Endothelial cell of umbilical vein (primary cell): ENCODE measurements at regions not wholly inside any gene's neighbourhood (a gene's known extent, or its start where the extent isn't known, plus 50 kb on each side); places are given as distances from the start of the nearest gene placed in this dataset.

Experiments used
- BruUV-seq: library from RNA; stranded (reverse); fragments of 400-500 nt; replicated peaks from 2 replicates; lab custom pipeline; 2021; lab: Mats Ljungman, UMichigan
- CTCF ChIA-PET: fragments of 300-600, 350-600 bp; sonication (Branson Sonifier 250); formaldehyde crosslinking; loops from one replicate; lab custom pipeline; 2021; ENCODE audit warnings: antibody characterized with exemption, inconsistent platforms; lab: Charles Lee
- POLR2A ChIA-PET: fragments of 300-600, 350-600 bp; sonication (Branson Sonifier 250); formaldehyde crosslinking; loops from one replicate; lab custom pipeline; 2021; ENCODE audit warnings: antibody characterized with exemption, inconsistent platforms; lab: Charles Lee
- DNase-seq: peaks from one replicate; pipeline ENCODE4 v3.0.0-alpha.2; 2011; ENCODE audit warnings: low read depth, low spot score
- FAIRE-seq: peaks from 2 replicates; lab custom pipeline; 2011; peaks lifted over from hg19 to GRCh38; lab: Jason Lieb, UNC
- H2AFZ ChIP-seq: 2 replicates; pipeline ENCODE4 v1.6.0; 2012; ENCODE audit warnings: low read depth, low read length, control low read depth, inconsistent platforms
- H3K27ac ChIP-seq: 2 replicates; pipeline ENCODE4 v1.5.1; 2011; ENCODE audit warnings: low read depth, mild to moderate bottlenecking, control low read depth, low read length, moderate library complexity; ENCODE audit not compliant: insufficient read depth
- H3K27me3 ChIP-seq, 2 experiments: 2 replicates each; pipeline versions ENCODE4 v1.6.0 to v1.6.1; 2011; ENCODE audit warnings: low read length in 2 of 2, mixed read lengths in 1 of 2; ENCODE audit not compliant: control insufficient read depth in 2 of 2, insufficient read depth in 2 of 2
- H3K36me3 ChIP-seq, 2 experiments: 2 replicates in 1 of 2; 3 replicates in 1 of 2; pipeline ENCODE4 v1.5.1; 2011; ENCODE audit warnings: low read length in 2 of 2, mild to moderate bottlenecking in 1 of 2, moderate library complexity in 1 of 2; ENCODE audit not compliant: control insufficient read depth in 2 of 2, insufficient read depth in 2 of 2; ENCODE audit errors: extremely low read depth in 1 of 2
- H3K4me1 ChIP-seq: 3 replicates; pipeline ENCODE4 v1.5.1; 2011; ENCODE audit warnings: mild to moderate bottlenecking, low read length; ENCODE audit not compliant: control insufficient read depth, insufficient read depth; ENCODE audit errors: extremely low read depth
- H3K4me2 ChIP-seq: 2 replicates; pipeline ENCODE4 v1.6.1; 2011; ENCODE audit warnings: low read length, control low read depth, mixed read lengths; ENCODE audit not compliant: insufficient read depth
- H3K4me3 ChIP-seq, 3 experiments: fragments of 200-600 bp in 1 of 3; sonication (generic), shearing (Covaris generic) in 1 of 3; replicated peaks in 1 of 3; 2 replicates each; pipeline ENCODE4 v1.5.1; 2011 to 2016; ENCODE audit warnings: control low read depth in 3 of 3, low read length in 3 of 3, mild to moderate bottlenecking in 2 of 3, inconsistent platforms in 1 of 3, low read depth in 1 of 3, moderate library complexity in 1 of 3; ENCODE audit not compliant: insufficient read depth in 1 of 3
- H3K79me2 ChIP-seq: 2 replicates; pipeline ENCODE4 v1.6.0; 2012; ENCODE audit warnings: low read length, inconsistent platforms; ENCODE audit not compliant: control insufficient read depth, insufficient read depth
- H3K9ac ChIP-seq: replicated peaks from 2 replicates; pipeline ENCODE3; 2011; ENCODE audit warnings: low read length, control low read depth; ENCODE audit not compliant: insufficient read depth; ENCODE audit errors: extremely low read depth
- H3K9me1 ChIP-seq: replicated peaks from 3 replicates; pipeline ENCODE4 v1.6.0; 2011; ENCODE audit warnings: mild to moderate bottlenecking, low read length; ENCODE audit not compliant: control insufficient read depth, insufficient read depth; ENCODE audit errors: extremely low read depth
- H3K9me3 ChIP-seq: replicated peaks from 2 replicates; pipeline ENCODE4 v1.5.1; 2012; ENCODE audit warnings: low read length, inconsistent platforms; ENCODE audit not compliant: control insufficient read depth, insufficient read depth
- H4K20me1 ChIP-seq: replicated peaks from 2 replicates; pipeline ENCODE3; 2011; ENCODE audit warnings: mild to moderate bottlenecking, low read length; ENCODE audit not compliant: control insufficient read depth, insufficient read depth; ENCODE audit errors: extremely low read depth
- GATA2 ChIP-seq: IDR thresholded peaks from 2 replicates; pipeline ENCODE4 v1.7.0; 2011; ENCODE audit warnings: low read depth, mild to moderate bottlenecking, moderate library complexity, mixed read lengths, low read length; ENCODE audit not compliant: insufficient read length, insufficient read depth
- MAX ChIP-seq: IDR thresholded peaks from 2 replicates; pipeline ENCODE4 v1.6.1; 2011; ENCODE audit not compliant: insufficient read depth, insufficient read length
- MYC ChIP-seq: IDR thresholded peaks from one replicate; pipeline ENCODE4 v1.6.1; 2011; ENCODE audit warnings: mild to moderate bottlenecking, low read depth, low read length
- POLR2A ChIP-seq: IDR thresholded peaks from 2 replicates; pipeline ENCODE4 v1.6.1; 2012; ENCODE audit warnings: low read depth, mild to moderate bottlenecking, control low read depth, low read length
- dilution Hi-C: fragments of 300-500 bp; cut with MboI; formaldehyde crosslinking; loops from one replicate; pipeline ENCODE4 v1.15.0; 2019; ENCODE audit warnings: low sequenced_read_pairs; ENCODE audit not compliant: extremely low pct_ligation_motif_present
- intact Hi-C: fragments of 100-400 bp; cut with micrococcal nuclease; formaldehyde crosslinking; loops from one replicate; pipeline ENCODE4 v1.10.0; 2022

GRCh38 chr6:156400487-156400886 lies 376.7 kb upstream of the ARID1B start:
- no peak for FAIRE-seq
- H3K9me3 ChIP-seq: no peaks in the 10 kb centered on the region
- no peak overlapping the region for H3K4me3 ChIP-seq
- no peaks in the 10 kb centered on the region for H3K36me3 ChIP-seq
- no peak overlapping the region for H2AFZ ChIP-seq
- dilution Hi-C loops (no loop called here), intact Hi-C loops (no loop called here)
- no peaks in the 10 kb centered on the region for H4K20me1 ChIP-seq
- no peaks in the 10 kb centered on the region for H3K9me1 ChIP-seq
- no peaks in the 10 kb centered on the region for H3K4me1 ChIP-seq
- H3K27ac ChIP-seq: no peak overlapping the region
- TF ChIP-seq MYC (no peak), POLR2A (no peak), MAX (no peak)
- POLR2A ChIA-PET: interaction anchor here (0.6 kb wide), 1 partner anchor 15 kb away, joined by 3 read pairs; no protein-coding TSS in a partner anchor
- no peak overlapping the region for H3K9ac ChIP-seq
- H3K79me2 ChIP-seq: no peaks in the 10 kb centered on the region
- H3K27me3 ChIP-seq: peaks cover 0 to 1% of the 10 kb centered on the region in 2 experiments
- no peak overlapping the region for H3K4me2 ChIP-seq
- no peak for DNase-seq
- CTCF ChIA-PET: no interaction called here
- BruUV-seq: no TSS peak

GRCh38 chr6:156398966-156399365 lies 378.2 kb upstream of the ARID1B start:
- FAIRE-seq (no peak), DNase-seq (no peak)
- Histone ChIP-seq H3K9me1 (no peaks in the 10 kb centered on the region), H3K27me3 (peaks cover 0 to 1% of the 10 kb centered on the region in 2 experiments), H3K79me2 (no peaks in the 10 kb centered on the region), H3K9me3 (no peaks in the 10 kb centered on the region), H3K4me3 (no peak overlapping the region), H3K4me2 (no peak overlapping the region), H3K9ac (no peak overlapping the region), H4K20me1 (no peaks in the 10 kb centered on the region), H3K27ac (no peak overlapping the region), H3K36me3 (no peaks in the 10 kb centered on the region), H3K4me1 (no peaks in the 10 kb centered on the region), H2AFZ (no peak overlapping the region)
- dilution Hi-C loops: no loop called here
- CTCF ChIA-PET: no interaction called here
- TF ChIP-seq GATA2: no peak
- BruUV-seq: no TSS peak
- intact Hi-C loops: no loop called here
- POLR2A ChIA-PET: no interaction called here
